ENCODE measurements at regions not wholly inside any gene's neighbourhood (a gene's known extent, or its start where the extent isn't known, plus 50 kb on each side); places are given as distances from the start of the nearest gene placed in this dataset.

- Histone ChIP-seq H3K27ac (ENCODE audit: low read length) (no peak overlapping the region), H3K9me3 (ENCODE audit: control insufficient read depth, insufficient read depth, low read depth, low read length) (no peaks in the 10 kb centered on the region), H3K4me1 (ENCODE audit: control insufficient read depth, insufficient read depth, low read length) (0 out of 2 replicates have a peak, but pooled peaks cover 3% of the 10 kb centered on the region), H3K36me3 (ENCODE audit: control insufficient read depth, insufficient read depth, low read length) (no peaks in the 10 kb centered on the region), H3K27me3 (ENCODE audit: control insufficient read depth, insufficient read depth, low read length) (no peaks in the 10 kb centered on the region), H3K4me3 (ENCODE audit: low read depth in 2 of 2, low read length in 2 of 2) (no peak overlapping the region)
- no peak for ATAC-seq
- no peak for DNase-seq (ENCODE audit: low read depth, low spot score)
- ChIA-PET CTCF (no interaction called here), POLR2A (no interaction called here)
- in situ Hi-C loops (cut with HindIII; ENCODE audit: low pct_unique_long_range_greater_than_20kb, low sequenced_read_pairs) (no loop called here), intact Hi-C loops (cut with micrococcal nuclease; ENCODE audit: unreplicated experiment) (no loop called here)
- BruUV-seq (replicated peaks), result no TSS peak
- TF ChIP-seq TCF7L2 (IDR thresholded peaks at IDR 0.05; ENCODE audit: low read depth, low read length), result no peak
- TF ChIP-seq, protein P1, sequence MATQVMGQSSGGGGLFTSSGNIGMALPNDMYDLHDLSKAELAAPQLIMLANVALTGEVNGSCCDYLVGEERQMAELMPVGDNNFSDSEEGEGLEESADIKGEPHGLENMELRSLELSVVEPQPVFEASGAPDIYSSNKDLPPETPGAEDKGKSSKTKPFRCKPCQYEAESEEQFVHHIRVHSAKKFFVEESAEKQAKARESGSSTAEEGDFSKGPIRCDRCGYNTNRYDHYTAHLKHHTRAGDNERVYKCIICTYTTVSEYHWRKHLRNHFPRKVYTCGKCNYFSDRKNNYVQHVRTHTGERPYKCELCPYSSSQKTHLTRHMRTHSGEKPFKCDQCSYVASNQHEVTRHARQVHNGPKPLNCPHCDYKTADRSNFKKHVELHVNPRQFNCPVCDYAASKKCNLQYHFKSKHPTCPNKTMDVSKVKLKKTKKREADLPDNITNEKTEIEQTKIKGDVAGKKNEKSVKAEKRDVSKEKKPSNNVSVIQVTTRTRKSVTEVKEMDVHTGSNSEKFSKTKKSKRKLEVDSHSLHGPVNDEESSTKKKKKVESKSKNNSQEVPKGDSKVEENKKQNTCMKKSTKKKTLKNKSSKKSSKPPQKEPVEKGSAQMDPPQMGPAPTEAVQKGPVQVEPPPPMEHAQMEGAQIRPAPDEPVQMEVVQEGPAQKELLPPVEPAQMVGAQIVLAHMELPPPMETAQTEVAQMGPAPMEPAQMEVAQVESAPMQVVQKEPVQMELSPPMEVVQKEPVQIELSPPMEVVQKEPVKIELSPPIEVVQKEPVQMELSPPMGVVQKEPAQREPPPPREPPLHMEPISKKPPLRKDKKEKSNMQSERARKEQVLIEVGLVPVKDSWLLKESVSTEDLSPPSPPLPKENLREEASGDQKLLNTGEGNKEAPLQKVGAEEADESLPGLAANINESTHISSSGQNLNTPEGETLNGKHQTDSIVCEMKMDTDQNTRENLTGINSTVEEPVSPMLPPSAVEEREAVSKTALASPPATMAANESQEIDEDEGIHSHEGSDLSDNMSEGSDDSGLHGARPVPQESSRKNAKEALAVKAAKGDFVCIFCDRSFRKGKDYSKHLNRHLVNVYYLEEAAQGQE (IDR thresholded peaks at IDR 0.05; ENCODE audit: insufficient read depth in 1 of 2, low read depth in 2 of 2, low read length in 1 of 2), result no peak
- TF ChIP-seq, protein P2, sequence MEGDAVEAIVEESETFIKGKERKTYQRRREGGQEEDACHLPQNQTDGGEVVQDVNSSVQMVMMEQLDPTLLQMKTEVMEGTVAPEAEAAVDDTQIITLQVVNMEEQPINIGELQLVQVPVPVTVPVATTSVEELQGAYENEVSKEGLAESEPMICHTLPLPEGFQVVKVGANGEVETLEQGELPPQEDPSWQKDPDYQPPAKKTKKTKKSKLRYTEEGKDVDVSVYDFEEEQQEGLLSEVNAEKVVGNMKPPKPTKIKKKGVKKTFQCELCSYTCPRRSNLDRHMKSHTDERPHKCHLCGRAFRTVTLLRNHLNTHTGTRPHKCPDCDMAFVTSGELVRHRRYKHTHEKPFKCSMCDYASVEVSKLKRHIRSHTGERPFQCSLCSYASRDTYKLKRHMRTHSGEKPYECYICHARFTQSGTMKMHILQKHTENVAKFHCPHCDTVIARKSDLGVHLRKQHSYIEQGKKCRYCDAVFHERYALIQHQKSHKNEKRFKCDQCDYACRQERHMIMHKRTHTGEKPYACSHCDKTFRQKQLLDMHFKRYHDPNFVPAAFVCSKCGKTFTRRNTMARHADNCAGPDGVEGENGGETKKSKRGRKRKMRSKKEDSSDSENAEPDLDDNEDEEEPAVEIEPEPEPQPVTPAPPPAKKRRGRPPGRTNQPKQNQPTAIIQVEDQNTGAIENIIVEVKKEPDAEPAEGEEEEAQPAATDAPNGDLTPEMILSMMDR (IDR thresholded peaks at IDR 0.05), result no peak
- TF ChIP-seq SIN3A (IDR thresholded peaks at IDR 0.05; ENCODE audit: borderline replicate concordance, insufficient read depth, low read depth, low read length), result no peak
- no peak for TF ChIP-seq POLR2AphosphoS5 (IDR thresholded peaks at IDR 0.05; ENCODE audit: low read depth, low read length)
Measured at GRCh38 chr4:128548381-128548780, 260.8 kb upstream of the PGRMC2 start.

- no peaks in the 10 kb centered on the region for H3K9me3 ChIP-seq (ENCODE audit: control insufficient read depth, insufficient read depth, low read depth, low read length)
- BruUV-seq (replicated peaks), result no TSS peak
- intact Hi-C loops (cut with micrococcal nuclease; ENCODE audit: unreplicated experiment), result no loop called here
- H3K4me3 ChIP-seq (ENCODE audit: low read depth in 2 of 2, low read length in 2 of 2), result no peak overlapping the region
- no peaks in the 10 kb centered on the region for H3K27me3 ChIP-seq (ENCODE audit: control insufficient read depth, insufficient read depth, low read length)
- CTCF ChIA-PET, result no interaction called here
- TF ChIP-seq SIN3A (IDR thresholded peaks at IDR 0.05; ENCODE audit: borderline replicate concordance, insufficient read depth, low read depth, low read length), result no peak
- TF ChIP-seq, protein P1 (IDR thresholded peaks at IDR 0.05; ENCODE audit: insufficient read depth in 1 of 2, low read depth in 2 of 2, low read length in 1 of 2), result no peak
- TF ChIP-seq TCF7L2 (IDR thresholded peaks at IDR 0.05; ENCODE audit: low read depth, low read length), result no peak
- TF ChIP-seq, protein P2 (IDR thresholded peaks at IDR 0.05), result no peak
- TF ChIP-seq POLR2AphosphoS5 (IDR thresholded peaks at IDR 0.05; ENCODE audit: low read depth, low read length), result no peak
- H3K4me1 ChIP-seq (ENCODE audit: control insufficient read depth, insufficient read depth, low read length), result no peaks in the 10 kb centered on the region
- DNase-seq (ENCODE audit: low read depth, low spot score) (no peak), ATAC-seq (no peak)
- H3K27ac ChIP-seq (ENCODE audit: low read length), result no peak overlapping the region
- no peaks in the 10 kb centered on the region for H3K36me3 ChIP-seq (ENCODE audit: control insufficient read depth, insufficient read depth, low read length)
- POLR2A ChIA-PET, result interaction anchor here (0.9 kb wide), 1 partner anchor 9 kb away, joined by 9 read pairs; no protein-coding TSS in a partner anchor
- in situ Hi-C loops (cut with HindIII; ENCODE audit: low pct_unique_long_range_greater_than_20kb, low sequenced_read_pairs), result no loop called here
Measured at GRCh38 chr4:128544272-128544671, 256.7 kb upstream of the PGRMC2 start.
